ENCODE measurements at regions not wholly inside any gene's neighbourhood (a gene's known extent, or its start where the extent isn't known, plus 50 kb on each side); places are given as distances from the start of the nearest gene placed in this dataset.
"Not testable (repeated sequence)": the region's sequence is repeated elsewhere in the genome, so short reads cannot be mapped to it uniquely, and the experiment has no call there.

DNA sequence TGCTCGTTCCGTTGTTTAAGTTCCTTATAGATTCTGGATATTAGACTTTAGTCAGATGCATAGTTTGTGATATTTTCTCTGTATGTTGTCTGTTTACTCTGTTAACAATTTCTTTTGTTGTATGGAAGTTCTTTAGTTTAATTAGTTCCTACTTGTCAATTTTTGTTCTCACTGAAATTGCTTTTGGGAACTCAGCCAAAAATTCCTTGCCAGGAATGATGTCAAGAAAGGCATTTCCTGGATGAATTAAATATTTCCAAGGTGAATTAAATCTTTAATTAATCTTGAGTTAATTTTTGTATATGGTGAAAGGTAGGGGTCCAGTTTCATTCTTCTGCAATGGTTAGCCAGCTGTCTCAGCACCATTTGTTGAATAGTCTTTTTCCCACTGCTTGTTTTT, 406.2 kb upstream of the NOX3 start:
- Histone ChIP-seq H3K27me3 (ENCODE audit: insufficient read depth, poor library complexity, severe bottlenecking) (no peaks in the 10 kb centered on the region), H3K27ac (replicated peaks) (no peak overlapping the region), H3K4me3 (replicated peaks; ENCODE audit: insufficient read depth, low read length) (no peak overlapping the region)
- no peak for DNase-seq (ENCODE audit: low read depth in 1 of 2, low spot score in 1 of 2)
- TF ChIP-seq GABPA (IDR thresholded peaks at IDR 0.05; ENCODE audit: low read depth) (no peak), POLR2AphosphoS5 (IDR thresholded peaks at IDR 0.05; ENCODE audit: low read depth) (no peak), SPI1 (IDR thresholded peaks at IDR 0.05; ENCODE audit: borderline replicate concordance, low read depth) (no peak)
- TF ChIP-seq, protein P1, sequence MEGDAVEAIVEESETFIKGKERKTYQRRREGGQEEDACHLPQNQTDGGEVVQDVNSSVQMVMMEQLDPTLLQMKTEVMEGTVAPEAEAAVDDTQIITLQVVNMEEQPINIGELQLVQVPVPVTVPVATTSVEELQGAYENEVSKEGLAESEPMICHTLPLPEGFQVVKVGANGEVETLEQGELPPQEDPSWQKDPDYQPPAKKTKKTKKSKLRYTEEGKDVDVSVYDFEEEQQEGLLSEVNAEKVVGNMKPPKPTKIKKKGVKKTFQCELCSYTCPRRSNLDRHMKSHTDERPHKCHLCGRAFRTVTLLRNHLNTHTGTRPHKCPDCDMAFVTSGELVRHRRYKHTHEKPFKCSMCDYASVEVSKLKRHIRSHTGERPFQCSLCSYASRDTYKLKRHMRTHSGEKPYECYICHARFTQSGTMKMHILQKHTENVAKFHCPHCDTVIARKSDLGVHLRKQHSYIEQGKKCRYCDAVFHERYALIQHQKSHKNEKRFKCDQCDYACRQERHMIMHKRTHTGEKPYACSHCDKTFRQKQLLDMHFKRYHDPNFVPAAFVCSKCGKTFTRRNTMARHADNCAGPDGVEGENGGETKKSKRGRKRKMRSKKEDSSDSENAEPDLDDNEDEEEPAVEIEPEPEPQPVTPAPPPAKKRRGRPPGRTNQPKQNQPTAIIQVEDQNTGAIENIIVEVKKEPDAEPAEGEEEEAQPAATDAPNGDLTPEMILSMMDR (IDR thresholded peaks at IDR 0.05; ENCODE audit: insufficient read depth, low read length): no peak
- TF ChIP-seq, protein P2, sequence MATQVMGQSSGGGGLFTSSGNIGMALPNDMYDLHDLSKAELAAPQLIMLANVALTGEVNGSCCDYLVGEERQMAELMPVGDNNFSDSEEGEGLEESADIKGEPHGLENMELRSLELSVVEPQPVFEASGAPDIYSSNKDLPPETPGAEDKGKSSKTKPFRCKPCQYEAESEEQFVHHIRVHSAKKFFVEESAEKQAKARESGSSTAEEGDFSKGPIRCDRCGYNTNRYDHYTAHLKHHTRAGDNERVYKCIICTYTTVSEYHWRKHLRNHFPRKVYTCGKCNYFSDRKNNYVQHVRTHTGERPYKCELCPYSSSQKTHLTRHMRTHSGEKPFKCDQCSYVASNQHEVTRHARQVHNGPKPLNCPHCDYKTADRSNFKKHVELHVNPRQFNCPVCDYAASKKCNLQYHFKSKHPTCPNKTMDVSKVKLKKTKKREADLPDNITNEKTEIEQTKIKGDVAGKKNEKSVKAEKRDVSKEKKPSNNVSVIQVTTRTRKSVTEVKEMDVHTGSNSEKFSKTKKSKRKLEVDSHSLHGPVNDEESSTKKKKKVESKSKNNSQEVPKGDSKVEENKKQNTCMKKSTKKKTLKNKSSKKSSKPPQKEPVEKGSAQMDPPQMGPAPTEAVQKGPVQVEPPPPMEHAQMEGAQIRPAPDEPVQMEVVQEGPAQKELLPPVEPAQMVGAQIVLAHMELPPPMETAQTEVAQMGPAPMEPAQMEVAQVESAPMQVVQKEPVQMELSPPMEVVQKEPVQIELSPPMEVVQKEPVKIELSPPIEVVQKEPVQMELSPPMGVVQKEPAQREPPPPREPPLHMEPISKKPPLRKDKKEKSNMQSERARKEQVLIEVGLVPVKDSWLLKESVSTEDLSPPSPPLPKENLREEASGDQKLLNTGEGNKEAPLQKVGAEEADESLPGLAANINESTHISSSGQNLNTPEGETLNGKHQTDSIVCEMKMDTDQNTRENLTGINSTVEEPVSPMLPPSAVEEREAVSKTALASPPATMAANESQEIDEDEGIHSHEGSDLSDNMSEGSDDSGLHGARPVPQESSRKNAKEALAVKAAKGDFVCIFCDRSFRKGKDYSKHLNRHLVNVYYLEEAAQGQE (IDR thresholded peaks at IDR 0.05; ENCODE audit: insufficient replicate concordance, low read depth): no peak

DNA sequence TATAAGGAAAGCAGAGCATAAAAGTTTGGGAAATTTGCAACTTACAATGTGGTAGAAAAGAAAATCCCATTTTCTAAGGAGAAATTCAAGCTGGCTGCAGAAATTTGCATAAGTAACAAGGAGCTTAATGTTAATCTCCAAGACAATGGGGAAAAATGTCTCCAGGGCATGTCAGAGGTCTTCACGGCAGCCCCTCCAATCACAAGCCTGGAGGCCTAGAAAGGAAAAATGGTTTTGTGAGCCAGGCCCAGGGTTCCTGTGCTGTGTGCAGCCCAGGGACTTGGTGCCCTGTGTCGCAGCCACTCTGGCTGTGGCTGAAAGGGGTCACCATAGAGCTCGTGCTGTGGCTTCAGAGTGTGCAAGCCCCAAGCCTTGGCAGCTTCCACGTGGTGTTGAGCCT, 403.3 kb upstream of the NOX3 start:
- not testable (repeated sequence) for H3K27ac ChIP-seq (replicated peaks); H3K4me3 ChIP-seq (replicated peaks; ENCODE audit: insufficient read depth, low read length); DNase-seq (ENCODE audit: low read depth in 1 of 2, low spot score in 1 of 2); H3K27me3 ChIP-seq (ENCODE audit: insufficient read depth, poor library complexity, severe bottlenecking)

DNA sequence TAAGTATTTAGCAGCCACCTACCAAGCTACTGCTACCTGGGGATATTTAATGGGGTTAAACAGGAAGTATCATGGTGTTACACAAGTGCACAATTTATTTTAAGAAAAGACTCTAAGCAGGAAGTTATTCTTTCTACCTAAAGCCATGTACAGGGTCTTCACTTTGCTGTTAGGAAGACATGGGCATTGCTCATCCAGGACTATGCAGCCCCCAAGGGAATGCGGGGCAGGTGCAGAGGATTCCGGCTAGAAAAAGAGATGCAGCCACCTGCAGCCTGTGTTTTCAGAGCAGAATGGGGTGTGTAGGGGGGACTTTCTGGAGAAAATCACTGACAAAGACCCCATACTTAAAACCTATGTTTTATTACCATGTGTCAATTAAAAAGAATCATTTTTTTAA, 399.1 kb upstream of the NOX3 start:
- Histone ChIP-seq H3K27me3 (ENCODE audit: insufficient read depth, poor library complexity, severe bottlenecking) (no peaks in the 10 kb centered on the region), H3K4me3 (replicated peaks; ENCODE audit: insufficient read depth, low read length) (no peak overlapping the region), H3K27ac (replicated peaks) (no peak overlapping the region)
- no peak for TF ChIP-seq POLR2AphosphoS5 (IDR thresholded peaks at IDR 0.05; ENCODE audit: low read depth)
- TF ChIP-seq GABPA (IDR thresholded peaks at IDR 0.05; ENCODE audit: low read depth): no peak
- no peak for TF ChIP-seq SPI1 (IDR thresholded peaks at IDR 0.05; ENCODE audit: borderline replicate concordance, low read depth)
- TF ChIP-seq, protein P2 (IDR thresholded peaks at IDR 0.05; ENCODE audit: insufficient replicate concordance, low read depth): no peak
- TF ChIP-seq, protein P1 (IDR thresholded peaks at IDR 0.05; ENCODE audit: insufficient read depth, low read length): no peak
- DNase-seq (ENCODE audit: low read depth in 1 of 2, low spot score in 1 of 2): no peak

DNA sequence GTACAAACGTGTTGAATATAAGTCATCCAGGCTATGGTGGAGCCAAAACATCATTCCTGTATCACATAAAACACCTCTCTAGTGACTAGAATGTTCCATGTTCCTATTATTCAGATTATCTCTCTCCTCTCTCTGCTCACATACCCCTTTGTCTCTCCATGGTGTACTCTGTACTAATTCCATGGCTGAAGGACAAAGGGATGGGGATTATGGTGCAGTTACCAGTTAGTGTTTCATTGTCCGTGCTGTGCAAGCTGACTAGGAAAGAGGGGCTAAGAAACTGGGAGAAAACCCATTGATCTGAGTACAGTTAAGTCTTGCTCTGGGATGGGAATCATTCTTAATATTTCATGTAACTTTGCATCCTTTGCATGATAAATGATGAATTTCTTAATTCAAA, 397.4 kb upstream of the NOX3 start:
- H3K4me3 ChIP-seq (replicated peaks; ENCODE audit: insufficient read depth, low read length): no peak overlapping the region
- H3K27me3 ChIP-seq (ENCODE audit: insufficient read depth, poor library complexity, severe bottlenecking): no peaks in the 10 kb centered on the region
- no peak for DNase-seq (ENCODE audit: low read depth in 1 of 2, low spot score in 1 of 2)
- TF ChIP-seq, protein P2 (IDR thresholded peaks at IDR 0.05; ENCODE audit: insufficient replicate concordance, low read depth): no peak
- TF ChIP-seq SPI1 (IDR thresholded peaks at IDR 0.05; ENCODE audit: borderline replicate concordance, low read depth): no peak
- TF ChIP-seq GABPA (IDR thresholded peaks at IDR 0.05; ENCODE audit: low read depth): no peak
- TF ChIP-seq, protein P1 (IDR thresholded peaks at IDR 0.05; ENCODE audit: insufficient read depth, low read length): no peak
- no peak for TF ChIP-seq POLR2AphosphoS5 (IDR thresholded peaks at IDR 0.05; ENCODE audit: low read depth)
- H3K27ac ChIP-seq (replicated peaks): no peak overlapping the region
